ENCODE measurements at regions not wholly inside any gene's neighbourhood (a gene's known extent, or its start where the extent isn't known, plus 50 kb on each side); places are given as distances from the start of the nearest gene placed in this dataset.
"Not testable (repeated sequence)": the region's sequence is repeated elsewhere in the genome, so short reads cannot be mapped to it uniquely, and the experiment has no call there.

DNA sequence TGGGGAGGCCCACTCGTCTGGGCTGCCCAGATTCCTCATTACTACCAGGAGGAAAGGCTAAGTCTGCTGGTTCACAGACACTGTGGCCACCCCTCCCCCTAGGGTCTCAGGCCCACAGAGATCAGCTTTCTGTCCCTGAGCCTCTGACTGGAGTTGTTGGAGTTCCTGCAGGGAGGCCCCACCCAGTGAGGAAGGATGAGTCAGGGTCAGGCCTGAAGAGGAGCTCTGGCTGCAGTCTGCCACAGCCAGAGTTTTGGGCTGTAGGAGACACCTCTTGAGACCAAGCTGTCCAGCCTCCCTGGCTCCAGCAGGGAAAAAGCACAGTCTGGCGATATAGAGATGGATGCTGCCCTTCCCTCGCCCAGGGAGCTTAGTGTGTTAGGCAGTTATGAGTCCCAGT is 720.9 kb upstream of the SEMA6D start:
- peaks cover 4% of the 10 kb centered on the region for H3K9me3 ChIP-seq (ENCODE audit: control insufficient read depth, low read length)
- no peaks in the 10 kb centered on the region for H3K27me3 ChIP-seq (replicated peaks; ENCODE audit: control insufficient read depth, insufficient read depth, low read length)
- H3K9ac ChIP-seq (ENCODE audit: low read length), result no peak overlapping the region
- H3K36me3 ChIP-seq (ENCODE audit: control insufficient read depth, insufficient read depth, low read length, severe bottlenecking), result no peaks in the 10 kb centered on the region
- H3K4me3 ChIP-seq (ENCODE audit: low read length), result no peak overlapping the region
- no peak for DNase-seq (ENCODE audit: low read depth)
- H3K4me1 ChIP-seq (ENCODE audit: control insufficient read depth, insufficient read depth, low read length), result no peaks in the 10 kb centered on the region

DNA sequence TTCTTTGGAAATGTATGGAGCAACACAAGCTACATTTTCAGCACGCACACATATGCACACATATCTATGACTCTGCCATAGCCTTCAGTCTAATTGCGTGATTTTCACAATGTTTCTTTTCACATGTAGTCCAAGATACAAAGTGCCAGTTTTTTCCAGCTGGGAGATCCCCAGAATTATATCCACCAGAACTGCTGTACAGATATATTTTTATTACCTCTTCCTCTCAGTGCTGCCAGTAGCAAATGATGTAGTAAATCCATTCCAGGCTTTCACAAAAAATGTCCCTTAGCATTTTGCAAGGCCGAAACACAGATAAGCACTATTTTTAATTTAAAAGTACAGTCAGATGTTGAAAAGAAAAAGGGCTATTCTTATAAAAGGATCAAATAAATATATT is 719.8 kb upstream of the SEMA6D start:
- no peak overlapping the region for H3K9ac ChIP-seq (ENCODE audit: low read length)
- H3K36me3 ChIP-seq (ENCODE audit: control insufficient read depth, insufficient read depth, low read length, severe bottlenecking), result no peaks in the 10 kb centered on the region
- H3K27me3 ChIP-seq (replicated peaks; ENCODE audit: control insufficient read depth, insufficient read depth, low read length), result no peaks in the 10 kb centered on the region
- peaks cover 4% of the 10 kb centered on the region for H3K9me3 ChIP-seq (ENCODE audit: control insufficient read depth, low read length)
- no peak for DNase-seq (ENCODE audit: low read depth)
- H3K4me3 ChIP-seq (ENCODE audit: low read length), result no peak overlapping the region
- H3K4me1 ChIP-seq (ENCODE audit: control insufficient read depth, insufficient read depth, low read length), result no peaks in the 10 kb centered on the region

DNA sequence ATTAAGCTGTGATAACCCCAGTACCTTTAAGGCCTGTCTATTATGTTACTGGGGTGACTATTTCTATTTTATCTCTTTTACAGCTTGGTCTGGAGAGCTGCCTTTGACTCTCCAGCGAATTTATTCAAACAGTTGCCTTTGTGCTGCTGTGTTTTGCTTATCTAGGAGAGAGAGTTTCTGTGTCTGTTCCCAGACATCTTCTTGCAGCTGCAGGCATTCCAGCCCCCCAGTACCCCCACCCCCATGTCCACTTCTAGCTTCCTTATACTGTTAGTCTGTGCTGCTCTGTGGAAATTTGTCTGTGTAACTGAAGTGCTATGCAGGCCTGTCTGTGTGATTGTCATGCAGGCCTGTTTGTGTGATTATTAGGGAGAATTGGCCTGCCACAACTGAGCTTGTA is 713.7 kb upstream of the SEMA6D start:
- no peak for DNase-seq (ENCODE audit: low read depth)
- peaks cover 9% of the 10 kb centered on the region for H3K9me3 ChIP-seq (ENCODE audit: control insufficient read depth, low read length)
- H3K27me3 ChIP-seq (replicated peaks; ENCODE audit: control insufficient read depth, insufficient read depth, low read length), result no peaks in the 10 kb centered on the region
- H3K4me3 ChIP-seq (ENCODE audit: low read length), result no peak overlapping the region
- H3K36me3 ChIP-seq (ENCODE audit: control insufficient read depth, insufficient read depth, low read length, severe bottlenecking), result no peaks in the 10 kb centered on the region
- no peaks in the 10 kb centered on the region for H3K4me1 ChIP-seq (ENCODE audit: control insufficient read depth, insufficient read depth, low read length)
- no peak overlapping the region for H3K9ac ChIP-seq (ENCODE audit: low read length)

DNA sequence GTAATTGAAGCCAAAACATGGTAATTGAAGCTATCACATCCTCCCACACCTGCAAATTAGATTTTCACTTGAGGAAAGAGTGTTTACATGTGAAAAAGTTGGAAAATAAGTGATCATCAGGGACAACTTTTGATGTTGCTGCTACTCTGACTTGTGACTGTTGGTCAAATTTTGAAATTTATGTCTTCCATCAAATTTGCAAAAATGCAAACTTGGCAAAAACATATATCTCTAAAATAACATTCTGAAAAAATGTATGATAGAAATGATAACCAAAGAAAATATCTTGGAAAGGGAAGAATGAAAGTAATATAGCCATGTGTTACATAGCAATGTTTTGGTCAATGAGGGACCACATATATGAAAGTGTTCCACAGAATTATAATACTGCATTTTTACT is 703.9 kb upstream of the SEMA6D start:
- no peaks in the 10 kb centered on the region for H3K27me3 ChIP-seq (replicated peaks; ENCODE audit: control insufficient read depth, insufficient read depth, low read length)
- H3K9ac ChIP-seq (ENCODE audit: low read length), result no peak overlapping the region
- H3K4me3 ChIP-seq (ENCODE audit: low read length), result no peak overlapping the region
- H3K4me1 ChIP-seq (ENCODE audit: control insufficient read depth, insufficient read depth, low read length), result no peaks in the 10 kb centered on the region
- H3K9me3 ChIP-seq (ENCODE audit: control insufficient read depth, low read length), result no peaks in the 10 kb centered on the region
- no peaks in the 10 kb centered on the region for H3K36me3 ChIP-seq (ENCODE audit: control insufficient read depth, insufficient read depth, low read length, severe bottlenecking)
- no peak for DNase-seq (ENCODE audit: low read depth)

DNA sequence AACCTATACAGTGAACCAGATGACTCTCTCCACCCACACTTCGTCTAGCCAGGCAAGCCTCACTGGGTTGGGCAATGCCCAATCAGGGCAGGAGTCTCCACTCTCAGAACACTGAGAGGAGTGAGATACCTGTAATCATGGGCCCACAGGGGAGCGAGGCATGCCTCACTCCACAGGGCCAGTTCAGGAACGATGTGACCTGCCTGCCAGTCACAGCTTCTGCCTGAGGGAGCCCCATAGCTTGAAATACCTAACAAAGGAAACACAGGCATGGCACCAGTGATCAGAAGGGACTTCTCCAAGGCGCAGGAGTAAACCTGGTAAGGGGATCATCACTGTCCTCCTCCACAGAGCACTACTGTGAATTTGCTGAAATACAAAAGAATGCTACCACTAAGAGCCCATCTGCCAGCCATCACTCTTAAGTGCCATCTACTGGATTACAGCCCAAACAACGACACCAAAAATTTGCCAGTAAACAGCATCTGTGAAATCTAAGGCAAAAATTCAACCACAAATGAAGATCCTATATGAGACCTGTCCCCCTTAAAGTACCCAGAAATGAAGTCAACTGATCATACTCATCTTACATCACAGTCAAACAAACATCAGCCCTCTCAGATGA is 689.9 kb upstream of the SEMA6D start:
- no peaks in the 10 kb centered on the region for H3K27me3 ChIP-seq (replicated peaks; ENCODE audit: control insufficient read depth, insufficient read depth, low read length)
- no peaks in the 10 kb centered on the region for H3K4me1 ChIP-seq (ENCODE audit: control insufficient read depth, insufficient read depth, low read length)
- no peak for DNase-seq (ENCODE audit: low read depth)
- no peak overlapping the region for H3K4me3 ChIP-seq (ENCODE audit: low read length)
- H3K36me3 ChIP-seq (ENCODE audit: control insufficient read depth, insufficient read depth, low read length, severe bottlenecking), result no peaks in the 10 kb centered on the region
- H3K9ac ChIP-seq (ENCODE audit: low read length), result no peak overlapping the region
- H3K9me3 ChIP-seq (ENCODE audit: control insufficient read depth, low read length), result no peaks in the 10 kb centered on the region

DNA sequence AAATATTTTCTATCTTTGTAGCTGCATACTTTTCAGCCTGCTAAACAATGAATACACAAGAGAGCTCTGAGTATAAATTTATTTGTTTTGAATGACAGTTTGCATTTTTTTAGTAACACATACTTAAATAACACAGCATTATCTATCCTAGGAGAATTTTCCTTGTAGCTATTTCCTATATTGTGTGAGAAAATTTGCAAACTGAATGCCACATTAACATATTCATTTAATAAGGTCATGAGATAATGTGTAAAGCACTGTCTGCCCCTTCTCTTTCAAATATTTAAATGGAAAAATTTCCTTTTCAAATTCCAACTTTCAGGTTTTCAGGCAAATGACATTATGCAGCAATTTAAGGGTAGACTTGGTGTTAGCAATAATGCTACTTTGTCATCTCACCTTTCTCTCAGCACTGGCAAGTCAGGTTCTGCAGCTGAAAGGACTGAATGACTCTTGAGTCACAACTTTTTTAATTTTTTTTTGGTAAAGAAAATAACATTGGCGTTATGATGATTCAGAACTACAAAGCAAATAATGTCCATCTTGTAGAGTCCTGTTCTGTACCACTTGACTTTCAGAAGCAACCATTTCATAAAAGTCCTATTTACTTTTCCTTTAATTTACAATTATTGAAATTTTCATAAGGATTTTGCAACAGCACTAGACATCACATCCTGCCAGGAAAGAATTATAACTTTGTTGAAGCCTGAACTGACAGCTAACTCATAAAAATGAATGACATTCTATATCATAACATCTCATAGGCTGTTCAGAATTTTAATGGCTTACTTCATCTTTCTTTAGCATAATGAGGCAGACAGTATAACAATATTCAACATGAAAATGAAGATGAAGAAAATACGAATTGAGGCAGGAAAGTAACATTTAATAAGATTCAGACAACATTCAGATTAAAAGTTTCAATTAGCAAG is 681.6 kb upstream of the SEMA6D start:
- Histone ChIP-seq H3K27me3 (replicated peaks; ENCODE audit: control insufficient read depth, insufficient read depth, low read length) (no peaks in the 10 kb centered on the region), H3K4me3 (ENCODE audit: low read length) (no peak overlapping the region), H3K36me3 (ENCODE audit: control insufficient read depth, insufficient read depth, low read length, severe bottlenecking) (no peaks in the 10 kb centered on the region), H3K9me3 (ENCODE audit: control insufficient read depth, low read length) (no peaks in the 10 kb centered on the region), H3K4me1 (ENCODE audit: control insufficient read depth, insufficient read depth, low read length) (no peaks in the 10 kb centered on the region), H3K9ac (ENCODE audit: low read length) (no peak overlapping the region)
- DNase-seq (ENCODE audit: low read depth), result no peak

DNA sequence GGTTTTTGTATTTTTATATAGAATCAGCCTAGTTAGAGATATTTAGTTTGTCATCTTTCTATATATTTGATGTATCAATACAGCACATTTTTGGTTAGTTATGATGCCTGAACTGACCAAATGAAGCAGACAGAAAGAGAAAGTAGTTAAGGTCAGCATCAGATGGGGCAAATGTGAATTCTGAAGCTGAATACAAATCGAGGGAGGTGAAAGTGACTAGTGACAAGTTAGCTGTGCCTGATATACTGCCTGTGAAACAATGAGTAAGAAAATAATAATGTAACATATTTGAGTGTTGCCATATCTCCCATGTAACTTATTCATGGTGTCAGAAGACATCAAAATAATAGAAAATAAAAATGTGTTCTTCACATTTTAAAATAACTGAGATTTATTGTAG is 680.3 kb upstream of the SEMA6D start:
- DNase-seq (ENCODE audit: low read depth), result no peak
- H3K27me3 ChIP-seq (replicated peaks; ENCODE audit: control insufficient read depth, insufficient read depth, low read length), result no peaks in the 10 kb centered on the region

DNA sequence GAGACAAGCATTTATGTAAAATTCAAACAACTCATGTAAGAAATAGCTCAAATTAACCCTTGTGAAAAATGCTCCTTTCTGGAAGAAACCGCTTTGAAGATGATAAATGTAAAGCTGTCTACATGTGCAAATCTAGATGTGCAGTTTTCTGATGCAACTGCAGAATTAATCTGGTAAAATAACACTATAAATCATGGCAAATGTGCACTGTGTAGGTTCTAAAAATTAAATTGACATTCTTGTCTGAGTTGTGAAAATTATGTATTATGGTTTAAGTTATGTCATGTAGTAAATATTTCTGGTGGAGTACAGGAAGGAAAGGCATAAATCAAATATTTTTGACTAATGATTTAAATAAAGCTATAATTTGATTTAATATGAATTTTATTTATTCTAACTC is 678.1 kb upstream of the SEMA6D start:
- Histone ChIP-seq H3K4me3 (ENCODE audit: low read length) (no peak overlapping the region), H3K9me3 (ENCODE audit: control insufficient read depth, low read length) (no peaks in the 10 kb centered on the region), H3K4me1 (ENCODE audit: control insufficient read depth, insufficient read depth, low read length) (no peaks in the 10 kb centered on the region), H3K27me3 (replicated peaks; ENCODE audit: control insufficient read depth, insufficient read depth, low read length) (no peaks in the 10 kb centered on the region), H3K36me3 (ENCODE audit: control insufficient read depth, insufficient read depth, low read length, severe bottlenecking) (no peaks in the 10 kb centered on the region), H3K9ac (ENCODE audit: low read length) (no peak overlapping the region)
- DNase-seq (ENCODE audit: low read depth), result no peak

More for the DNA sequence above, 680.3 kb upstream of the SEMA6D start:
- no peak overlapping the region for H3K4me3 ChIP-seq (ENCODE audit: low read length)
- H3K36me3 ChIP-seq (ENCODE audit: control insufficient read depth, insufficient read depth, low read length, severe bottlenecking), result no peaks in the 10 kb centered on the region
- no peaks in the 10 kb centered on the region for H3K4me1 ChIP-seq (ENCODE audit: control insufficient read depth, insufficient read depth, low read length)
- H3K9ac ChIP-seq (ENCODE audit: low read length), result no peak overlapping the region
- H3K9me3 ChIP-seq (ENCODE audit: control insufficient read depth, low read length), result no peaks in the 10 kb centered on the region

DNA sequence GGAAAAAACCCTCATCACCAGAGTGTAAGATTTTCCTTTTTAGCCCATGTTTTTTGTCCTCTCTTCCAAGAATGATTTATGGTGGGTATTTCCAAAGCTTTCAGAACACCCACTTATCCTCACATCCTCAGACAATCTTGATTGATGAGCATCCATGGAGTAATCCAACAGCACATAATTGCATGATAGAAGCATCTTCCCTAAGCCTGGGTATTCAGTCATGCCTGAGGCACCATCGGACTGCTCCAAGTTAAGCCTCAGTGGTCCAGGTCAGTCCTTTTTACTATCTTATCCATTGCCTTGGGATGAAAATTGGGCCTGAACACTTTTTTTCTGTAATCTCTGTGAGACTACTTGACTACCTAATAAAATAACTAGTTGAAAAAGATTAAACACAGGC is 676.0 kb upstream of the SEMA6D start:
- H3K4me1 ChIP-seq (ENCODE audit: control insufficient read depth, insufficient read depth, low read length), result no peaks in the 10 kb centered on the region
- no peak overlapping the region for H3K4me3 ChIP-seq (ENCODE audit: low read length)
- no peak overlapping the region for H3K9ac ChIP-seq (ENCODE audit: low read length)
- no peak for DNase-seq (ENCODE audit: low read depth)
- H3K36me3 ChIP-seq (ENCODE audit: control insufficient read depth, insufficient read depth, low read length, severe bottlenecking), result no peaks in the 10 kb centered on the region
- no peaks in the 10 kb centered on the region for H3K9me3 ChIP-seq (ENCODE audit: control insufficient read depth, low read length)
- H3K27me3 ChIP-seq (replicated peaks; ENCODE audit: control insufficient read depth, insufficient read depth, low read length), result no peaks in the 10 kb centered on the region

DNA sequence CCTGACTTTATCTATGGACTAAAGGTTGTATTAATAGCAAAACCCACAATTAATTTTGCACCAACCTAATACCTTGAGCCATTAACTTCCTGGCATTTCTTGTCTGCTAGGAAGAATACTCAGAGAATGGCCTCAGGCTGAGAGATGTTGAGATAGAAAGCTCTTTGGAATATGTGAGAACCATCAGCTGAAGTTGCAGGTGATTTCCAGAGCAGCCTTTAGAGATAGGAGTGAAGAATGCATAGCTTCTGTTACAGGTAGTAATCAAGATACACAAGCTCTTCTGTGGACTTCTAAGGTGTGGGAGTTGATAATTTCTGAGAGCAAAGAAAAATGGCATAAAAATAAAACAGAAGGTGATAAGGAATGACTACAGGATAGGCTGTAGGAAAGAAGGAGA is 669.3 kb upstream of the SEMA6D start:
- H3K36me3 ChIP-seq (ENCODE audit: control insufficient read depth, insufficient read depth, low read length, severe bottlenecking); H3K9ac ChIP-seq (ENCODE audit: low read length); DNase-seq (ENCODE audit: low read depth); H3K4me1 ChIP-seq (ENCODE audit: control insufficient read depth, insufficient read depth, low read length); H3K27me3 ChIP-seq (replicated peaks; ENCODE audit: control insufficient read depth, insufficient read depth, low read length); H3K9me3 ChIP-seq (ENCODE audit: control insufficient read depth, low read length); H3K4me3 ChIP-seq (ENCODE audit: low read length): not testable (repeated sequence)

DNA sequence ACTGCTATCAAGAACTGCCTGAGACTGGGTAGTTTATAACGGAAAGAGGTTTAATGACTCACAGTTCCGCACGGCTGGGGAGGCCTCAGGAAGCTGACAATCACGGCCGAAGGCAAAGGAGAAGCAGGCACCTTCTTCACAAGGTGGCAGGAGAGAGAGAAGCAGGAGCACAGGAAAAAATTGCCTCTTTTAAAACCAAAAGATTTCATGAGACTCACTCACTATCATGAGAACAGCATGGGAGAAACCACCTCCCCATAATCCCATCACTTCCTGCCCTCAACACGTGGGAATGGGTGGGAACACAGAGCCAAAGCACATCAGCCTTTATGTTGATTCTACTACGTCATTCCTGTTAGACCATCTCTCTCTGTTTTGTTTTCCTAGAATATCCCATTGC is 650.9 kb upstream of the SEMA6D start:
- no peak for DNase-seq (ENCODE audit: low read depth)
- Histone ChIP-seq H3K9me3 (ENCODE audit: control insufficient read depth, low read length) (no peaks in the 10 kb centered on the region), H3K9ac (ENCODE audit: low read length) (no peak overlapping the region), H3K27me3 (replicated peaks; ENCODE audit: control insufficient read depth, insufficient read depth, low read length) (no peaks in the 10 kb centered on the region), H3K4me1 (ENCODE audit: control insufficient read depth, insufficient read depth, low read length) (no peaks in the 10 kb centered on the region), H3K36me3 (ENCODE audit: control insufficient read depth, insufficient read depth, low read length, severe bottlenecking) (no peaks in the 10 kb centered on the region), H3K4me3 (ENCODE audit: low read length) (no peak overlapping the region)

All from adipocyte (in vitro differentiated cells).